ENCODE measurements at regions not wholly inside any gene's neighbourhood (a gene's known extent, or its start where the extent isn't known, plus 50 kb on each side); places are given as distances from the start of the nearest gene placed in this dataset.

- no peak for FAIRE-seq
- intact Hi-C loops (cut with micrococcal nuclease), result no loop called here
These were observed 636.3 kb upstream of the TENM4 start for GRCh38 chr11:80077113-80077512.

GRCh38 chr11:80074837-80075236, 634.0 kb upstream of the TENM4 start:
- H4K20me1 ChIP-seq (replicated peaks; ENCODE audit: control insufficient read depth, extremely low read depth, insufficient read depth, low read length), result no peaks in the 10 kb centered on the region
- H3K27me3 ChIP-seq (ENCODE audit: control insufficient read depth in 2 of 2, insufficient read depth in 2 of 2, low read length in 2 of 2), result no peaks in the 10 kb centered on the region
- no peaks in the 10 kb centered on the region for H3K9me1 ChIP-seq (replicated peaks; ENCODE audit: control insufficient read depth, extremely low read depth, insufficient read depth, low read length)
- no peak for TF ChIP-seq POLR2A (IDR thresholded peaks at IDR 0.05; ENCODE audit: low read depth, low read length)
- no peak for TF ChIP-seq CTCF (IDR thresholded peaks at IDR 0.05; ENCODE audit: extremely low read depth in 1 of 2, insufficient read depth in 1 of 2, low read depth in 1 of 2, low read length in 2 of 2)
- TF ChIP-seq MYC (IDR thresholded peaks at IDR 0.05; ENCODE audit: low read depth, low read length), result no peak
- no peak for TF ChIP-seq JUN (IDR thresholded peaks at IDR 0.05; ENCODE audit: borderline replicate concordance, insufficient read depth, insufficient read length, low read depth)
- TF ChIP-seq EZH2 (IDR thresholded peaks at IDR 0.05; ENCODE audit: borderline replicate concordance, low read depth, low read length, severe bottlenecking), result no peak
- no peak for TF ChIP-seq MAX (IDR thresholded peaks at IDR 0.05; ENCODE audit: insufficient read depth, insufficient read length)
- TF ChIP-seq FOS (IDR thresholded peaks at IDR 0.05; ENCODE audit: borderline replicate concordance, insufficient read depth, low read length), result no peak
- TF ChIP-seq POLR2AphosphoS5 (IDR thresholded peaks at IDR 0.05; ENCODE audit: insufficient read depth, low read depth, low read length), result no peak
- no peak for TF ChIP-seq GATA2 (IDR thresholded peaks at IDR 0.05; ENCODE audit: insufficient read depth, insufficient read length, low read depth, low read length)
- FAIRE-seq (no peak), DNase-seq (ENCODE audit: low read depth, low spot score) (no peak)
- H3K4me3 ChIP-seq (replicated peaks in 1 of 3; ENCODE audit: insufficient read depth in 1 of 3, low read depth in 1 of 3, low read length in 3 of 3), result no peak overlapping the region
- no peaks in the 10 kb centered on the region for H3K79me2 ChIP-seq (ENCODE audit: control insufficient read depth, insufficient read depth, low read length)
- no peaks in the 10 kb centered on the region for H3K36me3 ChIP-seq (ENCODE audit: control insufficient read depth in 2 of 2, extremely low read depth in 1 of 2, insufficient read depth in 2 of 2, low read length in 2 of 2)
- no peak overlapping the region for H3K27ac ChIP-seq (ENCODE audit: insufficient read depth, low read depth, low read length)
- no peaks in the 10 kb centered on the region for H3K4me1 ChIP-seq (ENCODE audit: control insufficient read depth, extremely low read depth, insufficient read depth, low read length)
- no peak overlapping the region for H2AFZ ChIP-seq (ENCODE audit: low read depth, low read length)
- BruUV-seq (replicated peaks), result no TSS peak
- intact Hi-C loops (cut with micrococcal nuclease) (no loop called here), dilution Hi-C loops (cut with MboI; ENCODE audit: extremely low pct_ligation_motif_present, low sequenced_read_pairs) (no loop called here)
- ChIA-PET POLR2A (no interaction called here), CTCF (no interaction called here)
- H3K9me3 ChIP-seq (replicated peaks; ENCODE audit: control insufficient read depth, insufficient read depth, low read length), result no peaks in the 10 kb centered on the region
- no peak overlapping the region for H3K4me2 ChIP-seq (ENCODE audit: insufficient read depth, low read length)
- no peak overlapping the region for H3K9ac ChIP-seq (replicated peaks; ENCODE audit: extremely low read depth, insufficient read depth, low read length)

More at GRCh38 chr11:80077113-80077512, 636.3 kb upstream of the TENM4 start:
- DNase-seq (ENCODE audit: low read depth, low spot score), result no peak
- no TSS peak for BruUV-seq (replicated peaks)
- H2AFZ ChIP-seq (ENCODE audit: low read depth, low read length), result no peak overlapping the region
- no peaks in the 10 kb centered on the region for H3K9me3 ChIP-seq (replicated peaks; ENCODE audit: control insufficient read depth, insufficient read depth, low read length)
- H3K27me3 ChIP-seq (ENCODE audit: control insufficient read depth in 2 of 2, insufficient read depth in 2 of 2, low read length in 2 of 2), result no peaks in the 10 kb centered on the region
- H3K27ac ChIP-seq (ENCODE audit: insufficient read depth, low read depth, low read length), result no peak overlapping the region
- H3K79me2 ChIP-seq (ENCODE audit: control insufficient read depth, insufficient read depth, low read length), result no peaks in the 10 kb centered on the region
- ChIA-PET CTCF (no interaction called here), POLR2A (no interaction called here)
- H3K9ac ChIP-seq (replicated peaks; ENCODE audit: extremely low read depth, insufficient read depth, low read length), result no peak overlapping the region
- no peaks in the 10 kb centered on the region for H3K4me1 ChIP-seq (ENCODE audit: control insufficient read depth, extremely low read depth, insufficient read depth, low read length)
- H3K9me1 ChIP-seq (replicated peaks; ENCODE audit: control insufficient read depth, extremely low read depth, insufficient read depth, low read length), result no peaks in the 10 kb centered on the region
- dilution Hi-C loops (cut with MboI; ENCODE audit: extremely low pct_ligation_motif_present, low sequenced_read_pairs), result no loop called here
- H4K20me1 ChIP-seq (replicated peaks; ENCODE audit: control insufficient read depth, extremely low read depth, insufficient read depth, low read length), result no peaks in the 10 kb centered on the region
- H3K36me3 ChIP-seq (ENCODE audit: control insufficient read depth in 2 of 2, extremely low read depth in 1 of 2, insufficient read depth in 2 of 2, low read length in 2 of 2), result no peaks in the 10 kb centered on the region
- no peak for TF ChIP-seq CTCF (IDR thresholded peaks at IDR 0.05; ENCODE audit: extremely low read depth in 1 of 2, insufficient read depth in 1 of 2, low read depth in 1 of 2, low read length in 2 of 2)
- no peak for TF ChIP-seq POLR2A (IDR thresholded peaks at IDR 0.05; ENCODE audit: low read depth, low read length)
- no peak for TF ChIP-seq GATA2 (IDR thresholded peaks at IDR 0.05; ENCODE audit: insufficient read depth, insufficient read length, low read depth, low read length)
- TF ChIP-seq POLR2AphosphoS5 (IDR thresholded peaks at IDR 0.05; ENCODE audit: insufficient read depth, low read depth, low read length), result no peak
- no peak for TF ChIP-seq MYC (IDR thresholded peaks at IDR 0.05; ENCODE audit: low read depth, low read length)
- no peak for TF ChIP-seq EZH2 (IDR thresholded peaks at IDR 0.05; ENCODE audit: borderline replicate concordance, low read depth, low read length, severe bottlenecking)
- no peak overlapping the region for H3K4me3 ChIP-seq (replicated peaks in 1 of 3; ENCODE audit: insufficient read depth in 1 of 3, low read depth in 1 of 3, low read length in 3 of 3)
- H3K4me2 ChIP-seq (ENCODE audit: insufficient read depth, low read length), result no peak overlapping the region
